Left ventricle myocardium superior (tissue), 1 donor: ENCODE measurements at regions not wholly inside any gene's neighbourhood (a gene's known extent, or its start where the extent isn't known, plus 50 kb on each side); places are given as distances from the start of the nearest gene placed in this dataset.
"Not testable (repeated sequence)": the region's sequence is repeated elsewhere in the genome, so short reads cannot be mapped to it uniquely, and the experiment has no call there.

Experiments
- ATAC-seq: fragments of 200-7000 bp; cut with Tn5 transposase; one replicate; pipeline ENCODE4 v1.9.1; 2020; ENCODE audit warnings: mild to moderate bottlenecking, moderate library complexity
- DNase-seq: peaks from one replicate; pipeline ENCODE4 v3.0.0-alpha.2; 2020
- intact Hi-C: fragments of 100-400 bp; cut with micrococcal nuclease; formaldehyde crosslinking; loops from one replicate; pipeline ENCODE4 v1.11.0; 2022
- donor health status: DM: no; HTN: yes; CAD: no; lungs with severe emphysema.

GRCh38 chr18:40152859-40153258, 1802.2 kb upstream of the PIK3C3 start:
- DNase-seq: no peak

GRCh38 chr18:40148960-40149359, 1806.1 kb upstream of the PIK3C3 start:
- DNase-seq (no peak), ATAC-seq (no peak)
- intact Hi-C loops: no loop called here

More at GRCh38 chr18:40152859-40153258, 1802.2 kb upstream of the PIK3C3 start:
- intact Hi-C loops: no loop called here
- ATAC-seq: no peak

- DNase-seq (no peak), ATAC-seq (no peak)
- intact Hi-C loops: no loop called here
Measured at GRCh38 chr18:40133253-40133652, 1821.8 kb upstream of the PIK3C3 start.

- intact Hi-C loops, ATAC-seq, DNase-seq: not testable (repeated sequence)
Measured at GRCh38 chr18:40132438-40132837, 1822.6 kb upstream of the PIK3C3 start.

- ATAC-seq: no peak
- no peak for DNase-seq
- intact Hi-C loops: no loop called here
Measured at GRCh38 chr18:40124107-40124506, 1830.9 kb upstream of the PIK3C3 start.

GRCh38 chr18:40120796-40121391, 1834.1 kb upstream of the PIK3C3 start:
- no peak for DNase-seq
- no peak for ATAC-seq
- intact Hi-C loops: no loop called here

GRCh38 chr18:40120356-40120755, 1834.7 kb upstream of the PIK3C3 start:
- DNase-seq: no peak
- intact Hi-C loops: no loop called here
- ATAC-seq: no peak

- DNase-seq, intact Hi-C loops, ATAC-seq: not testable (repeated sequence)
Measured at GRCh38 chr18:40119581-40119980, 1835.5 kb upstream of the PIK3C3 start.

- DNase-seq (no peak), ATAC-seq (no peak)
- intact Hi-C loops: no loop called here
Measured at GRCh38 chr18:40110455-40110854, 1844.6 kb upstream of the PIK3C3 start.

GRCh38 chr18:40109252-40110049, 1845.6 kb upstream of the PIK3C3 start:
- DNase-seq (no peak), ATAC-seq (no peak)
- intact Hi-C loops: no loop called here

- intact Hi-C loops: no loop called here
- DNase-seq: no peak
- ATAC-seq: no peak
Measured at GRCh38 chr18:40108596-40108995, 1846.4 kb upstream of the PIK3C3 start.

- intact Hi-C loops: no loop called here
- no peak for DNase-seq
Measured at GRCh38 chr18:40102903-40103302, 1852.1 kb upstream of the PIK3C3 start.

GRCh38 chr18:40099641-40100040, 1855.4 kb upstream of the PIK3C3 start:
- no peak for ATAC-seq
- DNase-seq: no peak
- intact Hi-C loops: no loop called here

More at GRCh38 chr18:40102903-40103302, 1852.1 kb upstream of the PIK3C3 start:
- ATAC-seq: no peak

GRCh38 chr18:40096675-40097074, 1858.4 kb upstream of the PIK3C3 start:
- DNase-seq: no peak
- ATAC-seq: no peak
- intact Hi-C loops: no loop called here

- no peak for ATAC-seq
- DNase-seq: no peak
- intact Hi-C loops: no loop called here
Measured at GRCh38 chr18:40094441-40094840, 1860.6 kb upstream of the PIK3C3 start.

GRCh38 chr18:40088130-40088529, 1866.9 kb upstream of the PIK3C3 start:
- ATAC-seq (no peak), DNase-seq (no peak)
- intact Hi-C loops: no loop called here

- no peak for ATAC-seq
- intact Hi-C loops: no loop called here
Measured at GRCh38 chr18:40079786-40080185, 1875.2 kb upstream of the PIK3C3 start.

GRCh38 chr18:40075616-40076015, 1879.4 kb upstream of the PIK3C3 start:
- intact Hi-C loops: no loop called here
- no peak for ATAC-seq
- no peak for DNase-seq

More at GRCh38 chr18:40079786-40080185, 1875.2 kb upstream of the PIK3C3 start:
- no peak for DNase-seq

- ATAC-seq: no peak
- intact Hi-C loops: no loop called here
- no peak for DNase-seq
Measured at GRCh38 chr18:40072761-40073160, 1882.3 kb upstream of the PIK3C3 start.

- DNase-seq (no peak), ATAC-seq (no peak)
- intact Hi-C loops: no loop called here
Measured at GRCh38 chr18:40066368-40066767, 1888.7 kb upstream of the PIK3C3 start.

- intact Hi-C loops: no loop called here
- no peak for DNase-seq
- ATAC-seq: no peak
Measured at GRCh38 chr18:40063488-40063887, 1891.5 kb upstream of the PIK3C3 start.
